B cell (primary cell): ENCODE measurements at regions not wholly inside any gene's neighbourhood (a gene's known extent, or its start where the extent isn't known, plus 50 kb on each side); places are given as distances from the start of the nearest gene placed in this dataset.

Source experiments
- ATAC-seq: fragments of 200-7000 bp; cut with Tn5 transposase; one replicate; pipeline ENCODE4 v1.10.0; 2021; ENCODE audit warnings: low read depth, mild to moderate bottlenecking, moderate number of reproducible peaks, moderate library complexity
- CTCF ChIA-PET: fragments of 350-600 bp; sonication (Branson Sonifier 250); formaldehyde crosslinking; loops from one replicate; lab custom pipeline; 2021; ENCODE audit warnings: antibody characterized with exemption, inconsistent platforms; lab: Charles Lee
- POLR2A ChIA-PET: fragments of 350-600 bp; sonication (Branson Sonifier 250); formaldehyde crosslinking; loops from one replicate; lab custom pipeline; 2021; ENCODE audit warnings: antibody characterized with exemption; lab: Charles Lee
- DNase-seq: peaks from one replicate; pipeline ENCODE4 v3.0.0; 2013
- H2AFZ ChIP-seq: 2 replicates; pipeline ENCODE4 v1.6.1; 2012; ENCODE audit warnings: mild to moderate bottlenecking, low read depth, low read length; ENCODE audit not compliant: insufficient read depth, poor library complexity, severe bottlenecking
- H3K27ac ChIP-seq, 2 donors: 1 replicate in 1 of 2; 2 replicates in 1 of 2; pipeline ENCODE4 v1.5.1; 2012 to 2013; ENCODE audit warnings: low read length in 2 of 2, mild to moderate bottlenecking in 2 of 2, moderate library complexity in 1 of 2
- H3K27me3 ChIP-seq, 4 experiments: fragments of 200-600 bp in 1 of 4; sonication (generic) in 1 of 4; replicated peaks in 1 of 4; 1 replicate in 2 of 4; 2 replicates in 2 of 4; pipeline versions ENCODE4 v1.6.1 to v1.7.0; 2013 to 2016; ENCODE audit warnings: low read length in 3 of 4, mild to moderate bottlenecking in 2 of 4, mixed read lengths in 1 of 4, moderate library complexity in 1 of 4; ENCODE audit not compliant: insufficient read depth in 4 of 4, control insufficient read depth in 3 of 4; ENCODE audit errors: control extremely low read depth in 1 of 4
- H3K36me3 ChIP-seq, 2 experiments: replicated peaks in 1 of 2; 1 replicate in 1 of 2; 2 replicates in 1 of 2; pipeline versions ENCODE4 v1.6.1 to v1.7.1; 2013; ENCODE audit warnings: low read length in 1 of 2; ENCODE audit not compliant: insufficient read depth in 2 of 2, control insufficient read depth in 1 of 2; ENCODE audit errors: control extremely low read depth in 1 of 2, extremely low read depth in 1 of 2
- H3K4me1 ChIP-seq, 2 donors: fragments of 200-600 bp in 1 of 2; sonication (generic) in 1 of 2; 1 replicate in 1 of 2; 2 replicates in 1 of 2; pipeline versions ENCODE4 v1.5.1 to v1.6.1; 2013 to 2017; ENCODE audit warnings: low read length in 2 of 2; ENCODE audit not compliant: control insufficient read depth in 2 of 2, insufficient read depth in 2 of 2
- H3K4me2 ChIP-seq: replicated peaks from 2 replicates; pipeline ENCODE3; 2012; ENCODE audit warnings: mild to moderate bottlenecking, low read depth, low read length; ENCODE audit not compliant: poor library complexity, severe bottlenecking
- H3K4me3 ChIP-seq, 5 experiments: fragments of 200-600 bp in 1 of 5; sonication (generic) in 1 of 5; 1 replicate in 3 of 5; 2 replicates in 2 of 5; pipeline versions ENCODE4 v1.5.1 to v1.7.0; 2011 to 2016; ENCODE audit warnings: low read length in 4 of 5, mild to moderate bottlenecking in 4 of 5, low read depth in 2 of 5, control low read depth in 1 of 5, moderate library complexity in 1 of 5; ENCODE audit not compliant: insufficient read depth in 1 of 5; ENCODE audit errors: control extremely low read depth in 1 of 5, extremely low read depth in 1 of 5
- H3K79me2 ChIP-seq: fragments of 200-600 bp; sonication (generic); one replicate; pipeline ENCODE4 v1.6.0; 2016; ENCODE audit warnings: low read length; ENCODE audit not compliant: control insufficient read depth, insufficient read depth
- H3K9ac ChIP-seq: fragments of 200-600 bp; sonication (generic); 2 replicates; pipeline ENCODE4 v1.6.1; 2017; ENCODE audit warnings: mild to moderate bottlenecking, low read length, moderate library complexity
- H3K9me3 ChIP-seq, 3 donors: one replicate each; pipeline versions ENCODE4 v1.6.1 to v1.7.1; 2013; ENCODE audit warnings: low read length in 2 of 3; ENCODE audit not compliant: control insufficient read depth in 2 of 3, insufficient read depth in 1 of 3; ENCODE audit errors: control extremely low read depth in 1 of 3
- H4K20me1 ChIP-seq: 2 replicates; pipeline ENCODE4 v1.6.0; 2012; ENCODE audit warnings: mild to moderate bottlenecking, low read length; ENCODE audit not compliant: insufficient read depth, control insufficient read depth, poor library complexity, severe bottlenecking
- H3K27ac Mint-ChIP-seq: one replicate; pipeline ENCODE4 v1.8.0; 2021; ENCODE audit warnings: mixed read lengths
- H3K27me3 Mint-ChIP-seq: one replicate; pipeline ENCODE4 v1.8.0; 2021; ENCODE audit warnings: mixed read lengths
- H3K4me1 Mint-ChIP-seq: one replicate; pipeline ENCODE4 v1.8.0; 2021; ENCODE audit warnings: mixed read lengths
- H3K4me3 Mint-ChIP-seq: one replicate; pipeline ENCODE4 v1.8.0; 2021; ENCODE audit warnings: mixed read lengths
- H3K9me3 Mint-ChIP-seq: one replicate; pipeline ENCODE4 v1.8.0; 2022; ENCODE audit warnings: mixed read lengths; ENCODE audit not compliant: insufficient read depth
- EZH2 ChIP-seq: IDR thresholded peaks from 2 replicates; pipeline ENCODE4 v1.6.1; 2012; ENCODE audit warnings: borderline replicate concordance, low read depth, mild to moderate bottlenecking, moderate library complexity, low read length; ENCODE audit not compliant: insufficient read depth, poor library complexity, severe bottlenecking
- WGBS: methylation state at CpG from one replicate; pipeline ENCODE4 v1.1.5; 2013; ENCODE audit warnings: missing lambda C conversion rate; ENCODE audit not compliant: insufficient coverage; 5-methylcytosine and 5-hydroxymethylcytosine counted together
- intact Hi-C: fragments of 100-400 bp; cut with micrococcal nuclease; formaldehyde crosslinking; loops from one replicate; pipeline ENCODE4 v1.10.0; 2022
- TF ChIP-seq, protein P1 (sequence below): fragments of 200-600 bp; IDR thresholded peaks from one replicate; pipeline ENCODE4 v1.8.0; 2022; ENCODE audit warnings: antibody characterized with exemption, mild to moderate bottlenecking

DNA sequence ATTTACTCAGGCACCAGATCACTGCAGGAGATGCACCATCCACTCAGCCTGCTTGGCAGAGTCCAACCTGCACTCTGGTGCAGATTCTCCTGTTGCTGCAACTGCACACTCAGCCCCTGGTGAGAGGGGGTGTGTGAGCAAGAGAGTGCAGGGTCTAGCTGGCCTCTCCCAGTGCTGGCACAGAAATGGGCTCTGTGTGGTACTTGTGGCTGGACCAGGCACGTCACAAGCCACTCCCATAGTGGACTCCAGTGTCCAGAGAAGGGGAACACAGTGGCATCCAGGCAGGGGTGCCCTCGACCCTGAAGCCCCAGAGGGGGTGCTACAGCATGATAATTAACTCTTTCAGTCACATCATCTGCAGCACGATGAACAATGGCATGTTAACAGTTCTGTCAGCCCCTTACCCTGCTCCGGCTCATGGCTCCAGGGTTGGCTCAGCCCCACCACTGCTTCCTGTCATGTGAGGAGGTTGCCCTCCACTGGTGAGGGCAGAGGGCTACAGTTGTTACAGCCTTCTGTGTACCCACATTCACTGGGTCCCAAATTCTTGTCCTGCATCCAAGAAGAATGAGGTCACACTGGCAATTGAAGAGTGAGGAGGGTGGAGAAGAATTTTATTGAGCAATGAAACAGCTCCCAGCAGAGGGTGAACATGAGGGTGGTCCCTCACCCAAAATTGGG is 135.7 kb downstream of the EVA1A start:
- ATAC-seq (no peak), DNase-seq (no peak)
- no peaks in the 10 kb centered on the region for H3K36me3 ChIP-seq
- intact Hi-C loops = no loop called here
- no peaks in the 10 kb centered on the region for H3K27me3 ChIP-seq
- no peaks in the 10 kb centered on the region for H3K79me2 ChIP-seq
- TF ChIP-seq, protein P1, sequence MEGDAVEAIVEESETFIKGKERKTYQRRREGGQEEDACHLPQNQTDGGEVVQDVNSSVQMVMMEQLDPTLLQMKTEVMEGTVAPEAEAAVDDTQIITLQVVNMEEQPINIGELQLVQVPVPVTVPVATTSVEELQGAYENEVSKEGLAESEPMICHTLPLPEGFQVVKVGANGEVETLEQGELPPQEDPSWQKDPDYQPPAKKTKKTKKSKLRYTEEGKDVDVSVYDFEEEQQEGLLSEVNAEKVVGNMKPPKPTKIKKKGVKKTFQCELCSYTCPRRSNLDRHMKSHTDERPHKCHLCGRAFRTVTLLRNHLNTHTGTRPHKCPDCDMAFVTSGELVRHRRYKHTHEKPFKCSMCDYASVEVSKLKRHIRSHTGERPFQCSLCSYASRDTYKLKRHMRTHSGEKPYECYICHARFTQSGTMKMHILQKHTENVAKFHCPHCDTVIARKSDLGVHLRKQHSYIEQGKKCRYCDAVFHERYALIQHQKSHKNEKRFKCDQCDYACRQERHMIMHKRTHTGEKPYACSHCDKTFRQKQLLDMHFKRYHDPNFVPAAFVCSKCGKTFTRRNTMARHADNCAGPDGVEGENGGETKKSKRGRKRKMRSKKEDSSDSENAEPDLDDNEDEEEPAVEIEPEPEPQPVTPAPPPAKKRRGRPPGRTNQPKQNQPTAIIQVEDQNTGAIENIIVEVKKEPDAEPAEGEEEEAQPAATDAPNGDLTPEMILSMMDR = no peak
- no peak for TF ChIP-seq EZH2
- POLR2A ChIA-PET = no interaction called here
- H3K9ac ChIP-seq = no peak overlapping the region
- 62% methylated on average over 2 of the region's 4 CpGs for WGBS
- no peak overlapping the region for H3K4me2 ChIP-seq
- H2AFZ ChIP-seq = no peak overlapping the region
- no peak overlapping the region for H3K4me3 ChIP-seq
- CTCF ChIA-PET = no interaction called here
- H4K20me1 ChIP-seq = no peaks in the 10 kb centered on the region
- peaks cover 0 to 11% (median 3%) of the 10 kb centered on the region in 3 donors for H3K9me3 ChIP-seq
- Mint-ChIP-seq H3K27me3 (peaks cover 2% of the 10 kb centered on the region), H3K4me1 (peaks cover 29% of the 10 kb centered on the region), H3K4me3 (no peak overlapping the region), H3K9me3 (no peaks in the 10 kb centered on the region), H3K27ac (no peak overlapping the region)
- H3K4me1 ChIP-seq = peaks cover 22 to 25% of the 10 kb centered on the region in 2 donors
- H3K27ac ChIP-seq = no peak overlapping the region

DNA sequence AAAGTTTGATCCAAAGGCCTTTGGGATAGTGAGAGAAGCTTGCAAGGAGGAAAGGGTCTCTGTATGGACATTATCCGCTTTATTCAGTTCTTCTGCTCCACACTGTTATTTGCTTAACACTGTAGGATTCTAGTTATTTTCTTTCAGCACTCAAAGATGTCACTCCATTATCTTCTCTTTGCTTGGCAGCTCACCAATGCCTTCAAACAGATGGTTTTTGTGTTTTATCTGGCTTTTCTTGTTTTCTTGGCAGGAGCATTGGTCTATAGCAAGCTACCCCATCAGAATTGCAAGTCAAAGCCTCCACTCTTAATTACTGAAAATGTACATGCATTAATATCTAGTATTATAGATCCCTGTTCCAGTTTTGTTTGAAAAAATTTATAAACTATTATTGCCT is 138.8 kb downstream of the EVA1A start:
- no peak for ATAC-seq
- CTCF ChIA-PET = interaction anchor here (1.6 kb wide), 1 partner anchor 10 kb away, joined by 4 read pairs; no protein-coding TSS in a partner anchor
- DNase-seq = no peak

More for the DNA sequence above, 138.8 kb downstream of the EVA1A start:
- Histone ChIP-seq H4K20me1 (no peaks in the 10 kb centered on the region), H3K27ac (no peak overlapping the region), H3K36me3 (no peaks in the 10 kb centered on the region), H3K79me2 (no peaks in the 10 kb centered on the region), H3K27me3 (no peaks in the 10 kb centered on the region), H2AFZ (no peak overlapping the region), H3K4me3 (no peak overlapping the region), H3K4me2 (no peak overlapping the region), H3K9ac (no peak overlapping the region), H3K4me1 (peaks cover 3 to 7% of the 10 kb centered on the region in 2 donors), H3K9me3 (peaks cover 0 to 11% (median 3%) of the 10 kb centered on the region in 3 donors)
- POLR2A ChIA-PET = interaction anchor here (1.5 kb wide), 1 partner anchor 11 kb away, joined by 3 read pairs; no protein-coding TSS in a partner anchor
- WGBS = no CpG with 5 or more reads among the region's 1 CpG
- Mint-ChIP-seq H3K27ac (no peak overlapping the region), H3K9me3 (no peaks in the 10 kb centered on the region), H3K27me3 (peaks cover 2% of the 10 kb centered on the region), H3K4me3 (no peak overlapping the region), H3K4me1 (peaks cover 6% of the 10 kb centered on the region)
- intact Hi-C loops = no loop called here
- TF ChIP-seq, protein P1 = no peak
- TF ChIP-seq EZH2 = no peak
